ENCODE measurements at regions not wholly inside any gene's neighbourhood (a gene's known extent, or its start where the extent isn't known, plus 50 kb on each side); places are given as distances from the start of the nearest gene placed in this dataset.

DNA sequence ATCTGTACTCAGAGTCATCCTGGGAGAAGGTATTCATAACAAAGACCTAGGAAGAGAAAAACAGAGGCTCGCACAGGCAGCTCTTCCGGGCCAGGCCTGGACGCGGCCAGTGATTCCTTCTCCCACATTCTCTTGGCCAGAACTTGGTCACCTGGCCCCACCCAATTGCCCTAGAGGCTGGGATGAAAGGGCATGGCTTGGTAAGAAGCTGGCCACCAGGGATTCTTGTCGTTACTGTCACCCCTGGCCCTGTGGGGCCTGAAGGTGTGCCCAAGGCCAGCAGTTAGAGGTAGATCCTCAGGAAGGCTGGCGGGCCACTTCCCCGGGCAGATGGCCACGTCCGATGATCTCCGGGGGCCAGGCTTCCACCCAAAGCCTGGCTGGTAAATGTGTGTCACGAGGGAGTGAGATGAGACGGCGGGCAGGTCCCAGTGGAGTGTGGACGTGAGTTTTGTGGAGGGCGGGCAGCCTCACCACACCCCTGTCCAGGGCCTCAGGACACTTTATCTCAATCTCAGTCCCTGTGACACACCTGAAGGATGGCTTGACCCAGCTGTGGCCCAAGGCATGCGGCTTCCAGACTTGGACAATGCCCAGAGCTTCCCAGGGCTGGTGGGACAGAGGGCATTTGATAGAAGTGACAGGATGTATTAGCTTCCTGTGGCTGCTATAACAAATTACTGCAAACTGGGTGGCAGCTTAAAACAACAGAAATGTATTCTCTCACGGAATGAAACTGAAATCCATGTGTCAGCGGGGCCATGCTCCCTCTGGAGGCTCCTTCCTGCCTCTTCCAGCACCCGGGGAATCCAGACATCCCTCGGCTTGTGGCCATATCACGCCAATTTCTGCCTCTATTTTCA is 66.3 kb upstream of the GSE1 start (continued):
- TF ChIP-seq, protein P1, sequence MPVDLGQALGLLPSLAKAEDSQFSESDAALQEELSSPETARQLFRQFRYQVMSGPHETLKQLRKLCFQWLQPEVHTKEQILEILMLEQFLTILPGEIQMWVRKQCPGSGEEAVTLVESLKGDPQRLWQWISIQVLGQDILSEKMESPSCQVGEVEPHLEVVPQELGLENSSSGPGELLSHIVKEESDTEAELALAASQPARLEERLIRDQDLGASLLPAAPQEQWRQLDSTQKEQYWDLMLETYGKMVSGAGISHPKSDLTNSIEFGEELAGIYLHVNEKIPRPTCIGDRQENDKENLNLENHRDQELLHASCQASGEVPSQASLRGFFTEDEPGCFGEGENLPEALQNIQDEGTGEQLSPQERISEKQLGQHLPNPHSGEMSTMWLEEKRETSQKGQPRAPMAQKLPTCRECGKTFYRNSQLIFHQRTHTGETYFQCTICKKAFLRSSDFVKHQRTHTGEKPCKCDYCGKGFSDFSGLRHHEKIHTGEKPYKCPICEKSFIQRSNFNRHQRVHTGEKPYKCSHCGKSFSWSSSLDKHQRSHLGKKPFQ (CRISPR knock-in tag; IDR thresholded peaks at IDR 0.05; ENCODE audit: insufficient replicate concordance), result no peak
- TF ChIP-seq MZF1 (CRISPR knock-in tag; IDR thresholded peaks at IDR 0.05; ENCODE audit: borderline replicate concordance) (no peak), SMC3 (IDR thresholded peaks at IDR 0.05; ENCODE audit: low read length) (peak; percentile 84), BCL6 (CRISPR knock-in tag; IDR thresholded peaks at IDR 0.05) (no peak), NFE2 (CRISPR knock-in tag; IDR thresholded peaks at IDR 0.05) (peak; percentile 7; the same call in 1 of the 2 replicates), ZMYM3 (CRISPR knock-in tag; IDR thresholded peaks at IDR 0.05) (0 out of 2 replicates have a peak, but pooled peaks have one; percentile 15), RAD21 (CRISPR knock-in tag; IDR thresholded peaks at IDR 0.05) (peak; percentile 85), ZNF598 (CRISPR knock-in tag; IDR thresholded peaks at IDR 0.05; ENCODE audit: borderline replicate concordance) (0 out of 2 replicates have a peak, but pooled peaks have one; percentile 40), FOXA1 (IDR thresholded peaks at IDR 0.05) (no peak), FOXA1 (CRISPR knock-in tag; IDR thresholded peaks at IDR 0.05) (no peak), SIX1 (CRISPR knock-in tag; IDR thresholded peaks at IDR 0.05; ENCODE audit: borderline replicate concordance) (no peak), ZNF616 (CRISPR knock-in tag; IDR thresholded peaks at IDR 0.05; ENCODE audit: low read depth) (no peak)
- TF ChIP-seq, protein P2, sequence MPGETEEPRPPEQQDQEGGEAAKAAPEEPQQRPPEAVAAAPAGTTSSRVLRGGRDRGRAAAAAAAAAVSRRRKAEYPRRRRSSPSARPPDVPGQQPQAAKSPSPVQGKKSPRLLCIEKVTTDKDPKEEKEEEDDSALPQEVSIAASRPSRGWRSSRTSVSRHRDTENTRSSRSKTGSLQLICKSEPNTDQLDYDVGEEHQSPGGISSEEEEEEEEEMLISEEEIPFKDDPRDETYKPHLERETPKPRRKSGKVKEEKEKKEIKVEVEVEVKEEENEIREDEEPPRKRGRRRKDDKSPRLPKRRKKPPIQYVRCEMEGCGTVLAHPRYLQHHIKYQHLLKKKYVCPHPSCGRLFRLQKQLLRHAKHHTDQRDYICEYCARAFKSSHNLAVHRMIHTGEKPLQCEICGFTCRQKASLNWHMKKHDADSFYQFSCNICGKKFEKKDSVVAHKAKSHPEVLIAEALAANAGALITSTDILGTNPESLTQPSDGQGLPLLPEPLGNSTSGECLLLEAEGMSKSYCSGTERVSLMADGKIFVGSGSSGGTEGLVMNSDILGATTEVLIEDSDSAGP (CRISPR knock-in tag; IDR thresholded peaks at IDR 0.05; ENCODE audit: borderline replicate concordance), result peak; percentile 18; the same call in 1 of the 2 replicates
- TF ChIP-seq, protein P3, sequence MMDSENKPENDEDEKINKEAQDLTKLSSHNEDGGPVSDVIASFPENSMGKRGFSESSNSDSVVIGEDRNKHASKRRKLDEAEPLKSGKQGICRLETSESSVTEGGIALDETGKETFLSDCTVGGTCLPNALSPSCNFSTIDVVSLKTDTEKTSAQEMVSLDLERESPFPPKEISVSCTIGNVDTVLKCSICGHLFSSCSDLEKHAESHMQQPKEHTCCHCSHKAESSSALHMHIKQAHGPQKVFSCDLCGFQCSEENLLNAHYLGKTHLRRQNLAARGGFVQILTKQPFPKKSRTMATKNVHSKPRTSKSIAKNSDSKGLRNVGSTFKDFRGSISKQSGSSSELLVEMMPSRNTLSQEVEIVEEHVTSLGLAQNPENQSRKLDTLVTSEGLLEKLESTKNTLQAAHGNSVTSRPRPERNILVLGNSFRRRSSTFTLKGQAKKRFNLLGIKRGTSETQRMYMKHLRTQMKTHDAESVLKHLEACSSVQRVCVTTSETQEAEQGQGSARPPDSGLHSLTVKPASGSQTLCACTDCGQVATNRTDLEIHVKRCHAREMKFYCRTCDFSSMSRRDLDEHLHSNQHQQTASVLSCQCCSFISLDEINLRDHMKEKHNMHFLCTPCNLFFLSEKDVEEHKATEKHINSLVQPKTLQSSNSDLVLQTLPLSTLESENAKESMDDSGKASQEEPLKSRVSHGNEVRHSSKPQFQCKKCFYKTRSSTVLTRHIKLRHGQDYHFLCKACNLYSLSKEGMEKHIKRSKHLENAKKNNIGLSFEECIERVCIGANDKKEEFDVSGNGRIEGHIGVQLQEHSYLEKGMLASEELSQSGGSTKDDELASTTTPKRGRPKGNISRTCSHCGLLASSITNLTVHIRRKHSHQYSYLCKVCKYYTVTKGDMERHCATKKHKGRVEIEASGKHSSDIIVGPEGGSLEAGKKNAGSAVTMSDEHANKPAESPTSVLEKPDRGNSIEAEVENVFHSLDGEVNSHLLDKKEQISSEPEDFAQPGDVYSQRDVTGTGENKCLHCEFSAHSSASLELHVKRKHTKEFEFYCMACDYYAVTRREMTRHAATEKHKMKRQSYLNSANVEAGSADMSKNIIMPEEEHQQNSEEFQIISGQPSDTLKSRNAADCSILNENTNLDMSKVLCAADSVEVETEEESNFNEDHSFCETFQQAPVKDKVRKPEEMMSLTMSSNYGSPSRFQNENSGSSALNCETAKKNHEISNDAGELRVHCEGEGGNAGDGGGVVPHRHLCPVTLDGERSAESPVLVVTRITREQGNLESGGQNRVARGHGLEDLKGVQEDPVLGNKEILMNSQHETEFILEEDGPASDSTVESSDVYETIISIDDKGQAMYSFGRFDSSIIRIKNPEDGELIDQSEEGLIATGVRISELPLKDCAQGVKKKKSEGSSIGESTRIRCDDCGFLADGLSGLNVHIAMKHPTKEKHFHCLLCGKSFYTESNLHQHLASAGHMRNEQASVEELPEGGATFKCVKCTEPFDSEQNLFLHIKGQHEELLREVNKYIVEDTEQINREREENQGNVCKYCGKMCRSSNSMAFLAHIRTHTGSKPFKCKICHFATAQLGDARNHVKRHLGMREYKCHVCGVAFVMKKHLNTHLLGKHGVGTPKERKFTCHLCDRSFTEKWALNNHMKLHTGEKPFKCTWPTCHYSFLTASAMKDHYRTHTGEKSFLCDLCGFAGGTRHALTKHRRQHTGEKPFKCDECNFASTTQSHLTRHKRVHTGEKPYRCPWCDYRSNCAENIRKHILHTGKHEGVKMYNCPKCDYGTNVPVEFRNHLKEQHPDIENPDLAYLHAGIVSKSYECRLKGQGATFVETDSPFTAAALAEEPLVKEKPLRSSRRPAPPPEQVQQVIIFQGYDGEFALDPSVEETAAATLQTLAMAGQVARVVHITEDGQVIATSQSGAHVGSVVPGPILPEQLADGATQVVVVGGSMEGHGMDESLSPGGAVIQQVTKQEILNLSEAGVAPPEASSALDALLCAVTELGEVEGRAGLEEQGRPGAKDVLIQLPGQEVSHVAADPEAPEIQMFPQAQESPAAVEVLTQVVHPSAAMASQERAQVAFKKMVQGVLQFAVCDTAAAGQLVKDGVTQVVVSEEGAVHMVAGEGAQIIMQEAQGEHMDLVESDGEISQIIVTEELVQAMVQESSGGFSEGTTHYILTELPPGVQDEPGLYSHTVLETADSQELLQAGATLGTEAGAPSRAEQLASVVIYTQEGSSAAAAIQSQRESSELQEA (CRISPR knock-in tag; IDR thresholded peaks at IDR 0.05; ENCODE audit: not compliant biosample characterization), result no peak
- TF ChIP-seq, protein P4, sequence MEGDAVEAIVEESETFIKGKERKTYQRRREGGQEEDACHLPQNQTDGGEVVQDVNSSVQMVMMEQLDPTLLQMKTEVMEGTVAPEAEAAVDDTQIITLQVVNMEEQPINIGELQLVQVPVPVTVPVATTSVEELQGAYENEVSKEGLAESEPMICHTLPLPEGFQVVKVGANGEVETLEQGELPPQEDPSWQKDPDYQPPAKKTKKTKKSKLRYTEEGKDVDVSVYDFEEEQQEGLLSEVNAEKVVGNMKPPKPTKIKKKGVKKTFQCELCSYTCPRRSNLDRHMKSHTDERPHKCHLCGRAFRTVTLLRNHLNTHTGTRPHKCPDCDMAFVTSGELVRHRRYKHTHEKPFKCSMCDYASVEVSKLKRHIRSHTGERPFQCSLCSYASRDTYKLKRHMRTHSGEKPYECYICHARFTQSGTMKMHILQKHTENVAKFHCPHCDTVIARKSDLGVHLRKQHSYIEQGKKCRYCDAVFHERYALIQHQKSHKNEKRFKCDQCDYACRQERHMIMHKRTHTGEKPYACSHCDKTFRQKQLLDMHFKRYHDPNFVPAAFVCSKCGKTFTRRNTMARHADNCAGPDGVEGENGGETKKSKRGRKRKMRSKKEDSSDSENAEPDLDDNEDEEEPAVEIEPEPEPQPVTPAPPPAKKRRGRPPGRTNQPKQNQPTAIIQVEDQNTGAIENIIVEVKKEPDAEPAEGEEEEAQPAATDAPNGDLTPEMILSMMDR (CRISPR knock-in tag; IDR thresholded peaks at IDR 0.05), result peak; percentile 74
